A549 (cell line): ENCODE measurements at regions not wholly inside any gene's neighbourhood (a gene's known extent, or its start where the extent isn't known, plus 50 kb on each side); places are given as distances from the start of the nearest gene placed in this dataset.

Experiments used
- ATAC-seq, 2 experiments: fragments of 200-7000 bp in 1 of 2; fragments of >200 bp in 1 of 2; cut with Nextera tagmentation in 1 of 2; cut with Tn5 transposase in 1 of 2; 3 replicates each; pipeline versions ENCODE4 v1.8.0 to v1.9.1; 2018 to 2020; ENCODE audit warnings: mild to moderate bottlenecking in 1 of 2, moderate library complexity in 1 of 2
- CTCF ChIA-PET: fragments of 300-600 bp; sonication (Branson Sonifier 250); formaldehyde crosslinking; extraction: SDS; loops from one replicate; lab custom pipeline; 2021; ENCODE audit warnings: antibody characterized with exemption, inconsistent platforms; lab: Yijun Ruan, JAX
- POLR2A ChIA-PET: fragments of 350-600 bp; formaldehyde crosslinking; extraction: SDS; loops from one replicate; lab custom pipeline; 2021; ENCODE audit warnings: antibody characterized with exemption, inconsistent platforms; lab: Yijun Ruan, JAX
- DNase-seq, 2 experiments: peaks; one replicate each; pipeline versions ENCODE4 v3.0.0 to v3.0.0-alpha.2; 2011 to 2016; ENCODE audit warnings: low read depth in 1 of 2, low spot score in 1 of 2
- FAIRE-seq: peaks from 2 replicates; lab custom pipeline; 2011; peaks lifted over from hg19 to GRCh38; lab: Jason Lieb, UNC
- H3K27ac ChIP-seq, 2 experiments: fragments of >200 bp; sonication (Bioruptor Twin); formaldehyde crosslinking; 3 replicates each; pipeline ENCODE4 v1.5.1; 2016 to 2017
- H3K4me1 ChIP-seq: fragments of >200 bp; sonication (Bioruptor Twin); formaldehyde crosslinking; 3 replicates; pipeline ENCODE4 v1.6.1; 2016
- H3K4me2 ChIP-seq: fragments of >200 bp; sonication (Bioruptor Twin); formaldehyde crosslinking; 3 replicates; pipeline ENCODE4 v1.6.1; 2016
- H3K4me3 ChIP-seq: fragments of >200 bp; sonication (Bioruptor Twin); formaldehyde crosslinking; 3 replicates; pipeline ENCODE4 v1.5.1; 2016
- H3K9me3 ChIP-seq: fragments of >200 bp; sonication (Bioruptor Twin); formaldehyde crosslinking; 3 replicates; pipeline ENCODE4 v1.6.1; 2016
- CBX2 ChIP-seq: fragments of 200-600 bp; sonication (generic); IDR thresholded peaks from 2 replicates; pipeline ENCODE4 v1.6.1; 2016; ENCODE audit warnings: low read depth, mild to moderate bottlenecking, borderline replicate concordance
- CHD4 ChIP-seq: fragments of 200-600 bp; sonication (generic); IDR thresholded peaks from 2 replicates; pipeline ENCODE4 v1.6.1; 2016; ENCODE audit warnings: antibody characterized with exemption, mild to moderate bottlenecking, borderline replicate concordance
- ELK1 ChIP-seq: fragments of 150-350 bp; IDR thresholded peaks from 2 replicates; pipeline ENCODE4 v1.6.1; 2014; ENCODE audit warnings: low read depth, mild to moderate bottlenecking, low read length
- FOSB ChIP-seq: fragments of 250-450 bp; sonication (Bioruptor Pico); IDR thresholded peaks from 2 replicates; pipeline ENCODE4 v1.5.0; 2020; ENCODE audit warnings: mild to moderate bottlenecking, moderate library complexity
- FOXS1 ChIP-seq: fragments of 250-450 bp; sonication (Bioruptor Pico); IDR thresholded peaks from 2 replicates; pipeline ENCODE4 v1.5.0; 2020; ENCODE audit warnings: mild to moderate bottlenecking, moderate library complexity
- GATA3 ChIP-seq: IDR thresholded peaks from 2 replicates; pipeline ENCODE4 v1.6.1; 2012; ENCODE audit warnings: borderline replicate concordance
- HDAC2 ChIP-seq: fragments of 200-600 bp; sonication (generic); IDR thresholded peaks from 2 replicates; pipeline ENCODE4 v1.6.1; 2016
- HEYL ChIP-seq: fragments of 250-450 bp; sonication (Bioruptor Pico); IDR thresholded peaks from 2 replicates; pipeline ENCODE4 v1.8.0; 2021; ENCODE audit warnings: mild to moderate bottlenecking, moderate library complexity
- HOXA7 ChIP-seq: fragments of 250-450 bp; sonication (Bioruptor Pico); IDR thresholded peaks from 2 replicates; pipeline ENCODE4 v1.5.0; 2020; ENCODE audit warnings: mild to moderate bottlenecking, moderate library complexity
- JUN ChIP-seq, 2 experiments: fragments of >200 bp; sonication (Bioruptor Twin); formaldehyde crosslinking; IDR thresholded peaks; 2 replicates in 1 of 2; 3 replicates in 1 of 2; pipeline ENCODE4 v1.6.1; 2016 to 2017
- KDM1A ChIP-seq: fragments of 200-600 bp; sonication (generic); IDR thresholded peaks from 2 replicates; pipeline ENCODE4 v1.6.1; 2016; ENCODE audit warnings: low read depth, mild to moderate bottlenecking
- KDM5A ChIP-seq: fragments of 200-600 bp; sonication (generic); IDR thresholded peaks from 2 replicates; pipeline ENCODE4 v1.6.1; 2016; ENCODE audit warnings: antibody characterized with exemption, mild to moderate bottlenecking
- MYC ChIP-seq: IDR thresholded peaks from 2 replicates; pipeline ENCODE4 v1.6.1; 2012; ENCODE audit warnings: mild to moderate bottlenecking, inconsistent platforms, low read length, improper control_type of control experiment, borderline replicate concordance
- NR3C1 ChIP-seq: fragments of >200 bp; sonication (Bioruptor Twin); formaldehyde crosslinking; IDR thresholded peaks from 3 replicates; pipeline ENCODE4 v1.6.1; 2017
- PBX3 ChIP-seq: IDR thresholded peaks from 2 replicates; pipeline ENCODE4 v1.6.1; 2012
- POLR2A ChIP-seq: IDR thresholded peaks from 2 replicates; pipeline ENCODE4 v1.6.1; 2012; ENCODE audit warnings: mild to moderate bottlenecking, low read length
- RAD21 ChIP-seq, 2 experiments: fragments of >200 bp in 1 of 2; sonication (Bioruptor Twin) in 1 of 2; formaldehyde crosslinking in 1 of 2; IDR thresholded peaks in 1 of 2; conservative IDR thresholded peaks in 1 of 2; 2 replicates in 1 of 2; 3 replicates in 1 of 2; pipeline ENCODE4 v1.6.1; 2012 to 2018; ENCODE audit warnings: inconsistent platforms in 1 of 2
- RARB ChIP-seq: fragments of 250-450 bp; sonication (Bioruptor Pico); IDR thresholded peaks from 2 replicates; pipeline ENCODE4 v1.8.0; 2021; ENCODE audit warnings: mild to moderate bottlenecking, moderate library complexity
- REST ChIP-seq: fragments of 200-600 bp; sonication (generic); IDR thresholded peaks from 2 replicates; pipeline ENCODE4 v1.6.1; 2016; ENCODE audit warnings: antibody characterized with exemption, mild to moderate bottlenecking, moderate library complexity
- RFX5 ChIP-seq: fragments of 450-650 bp; IDR thresholded peaks from 2 replicates; pipeline ENCODE4 v1.7.1; 2014; ENCODE audit warnings: antibody characterized with exemption, mild to moderate bottlenecking, moderate library complexity
- SREBF2 ChIP-seq: fragments of 450-650 bp; IDR thresholded peaks from 2 replicates; pipeline ENCODE4 v1.6.1; 2014; ENCODE audit warnings: mild to moderate bottlenecking, moderate library complexity
- TP53 ChIP-seq: fragments of 250-450 bp; sonication (Bioruptor Pico); IDR thresholded peaks from 2 replicates; pipeline ENCODE4 v1.5.0; 2021; ENCODE audit warnings: mild to moderate bottlenecking, moderate library complexity
- ZFP36 ChIP-seq: fragments of 450-650 bp; IDR thresholded peaks from 2 replicates; pipeline ENCODE4 v1.6.1; 2014; ENCODE audit warnings: borderline replicate concordance; ENCODE audit not compliant: partially characterized antibody
- WGBS: methylation state at CpG from one replicate; pipeline ENCODE4 v1.1.6; 2017; ENCODE audit errors: missing lambda C conversion rate; 5-methylcytosine and 5-hydroxymethylcytosine counted together
- TF ChIP-seq, protein P1 (sequence below): fragments of >200 bp; sonication (Bioruptor Twin); formaldehyde crosslinking; IDR thresholded peaks from 3 replicates; pipeline ENCODE4 v1.5.1; 2016
- TF ChIP-seq, protein P2 (sequence below): fragments of 450-650 bp; IDR thresholded peaks from 2 replicates; pipeline ENCODE4 v1.6.1; 2014; ENCODE audit warnings: antibody characterized with exemption
- TF ChIP-seq, protein P3 (sequence below): IDR thresholded peaks from 2 replicates; pipeline ENCODE4 v1.6.1; 2012; ENCODE audit warnings: low read depth, borderline replicate concordance

DNA sequence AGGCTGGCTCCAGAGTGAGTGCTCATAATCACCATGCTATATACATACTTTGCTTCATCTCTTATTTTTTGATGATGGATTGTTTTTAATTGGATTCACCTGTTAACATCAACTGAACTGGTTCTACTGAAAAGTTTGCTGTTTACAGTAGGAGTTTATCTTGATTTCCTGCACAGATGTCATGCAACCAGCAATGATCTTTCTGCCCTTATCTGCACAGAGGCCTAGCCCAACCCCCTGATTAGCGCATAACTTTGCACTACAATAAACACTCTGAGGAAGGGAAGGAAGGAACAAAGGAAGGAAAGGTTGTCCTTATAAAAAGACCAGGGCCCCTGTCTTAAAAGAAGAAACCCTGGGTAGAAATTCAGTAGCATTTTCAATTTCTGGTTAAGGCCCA lies 152.9 kb downstream of the RGS9 start:
- H3K4me3 ChIP-seq: no peak overlapping the region
- ATAC-seq (no peak), FAIRE-seq (no peak), DNase-seq (no peak)
- H3K27ac ChIP-seq: no peak overlapping the region
- POLR2A ChIA-PET: no interaction called here
- CTCF ChIA-PET: interaction anchor here (1.7 to 6.2 kb wide), 2 partner anchors 58 to 876 kb away, joined by 4 to 101 read pairs; no protein-coding TSS in a partner anchor
- no peak overlapping the region for H3K4me2 ChIP-seq
- TF ChIP-seq TP53 (CRISPR knock-in tag): no peak
- TF ChIP-seq GATA3: no peak
- no peak for TF ChIP-seq KDM1A
- no peak for TF ChIP-seq HEYL (CRISPR knock-in tag)
- no peak for TF ChIP-seq FOSB (CRISPR knock-in tag)
- no peak for TF ChIP-seq RARB (CRISPR knock-in tag)
- no peak for TF ChIP-seq CBX2
- no peak for TF ChIP-seq SREBF2
- TF ChIP-seq, protein P1, sequence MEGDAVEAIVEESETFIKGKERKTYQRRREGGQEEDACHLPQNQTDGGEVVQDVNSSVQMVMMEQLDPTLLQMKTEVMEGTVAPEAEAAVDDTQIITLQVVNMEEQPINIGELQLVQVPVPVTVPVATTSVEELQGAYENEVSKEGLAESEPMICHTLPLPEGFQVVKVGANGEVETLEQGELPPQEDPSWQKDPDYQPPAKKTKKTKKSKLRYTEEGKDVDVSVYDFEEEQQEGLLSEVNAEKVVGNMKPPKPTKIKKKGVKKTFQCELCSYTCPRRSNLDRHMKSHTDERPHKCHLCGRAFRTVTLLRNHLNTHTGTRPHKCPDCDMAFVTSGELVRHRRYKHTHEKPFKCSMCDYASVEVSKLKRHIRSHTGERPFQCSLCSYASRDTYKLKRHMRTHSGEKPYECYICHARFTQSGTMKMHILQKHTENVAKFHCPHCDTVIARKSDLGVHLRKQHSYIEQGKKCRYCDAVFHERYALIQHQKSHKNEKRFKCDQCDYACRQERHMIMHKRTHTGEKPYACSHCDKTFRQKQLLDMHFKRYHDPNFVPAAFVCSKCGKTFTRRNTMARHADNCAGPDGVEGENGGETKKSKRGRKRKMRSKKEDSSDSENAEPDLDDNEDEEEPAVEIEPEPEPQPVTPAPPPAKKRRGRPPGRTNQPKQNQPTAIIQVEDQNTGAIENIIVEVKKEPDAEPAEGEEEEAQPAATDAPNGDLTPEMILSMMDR: no peak
- TF ChIP-seq, protein P2, sequence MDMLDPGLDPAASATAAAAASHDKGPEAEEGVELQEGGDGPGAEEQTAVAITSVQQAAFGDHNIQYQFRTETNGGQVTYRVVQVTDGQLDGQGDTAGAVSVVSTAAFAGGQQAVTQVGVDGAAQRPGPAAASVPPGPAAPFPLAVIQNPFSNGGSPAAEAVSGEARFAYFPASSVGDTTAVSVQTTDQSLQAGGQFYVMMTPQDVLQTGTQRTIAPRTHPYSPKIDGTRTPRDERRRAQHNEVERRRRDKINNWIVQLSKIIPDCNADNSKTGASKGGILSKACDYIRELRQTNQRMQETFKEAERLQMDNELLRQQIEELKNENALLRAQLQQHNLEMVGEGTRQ: no peak
- H3K9me3 ChIP-seq: no peaks in the 10 kb centered on the region
- 90% methylated on average over 1 of the region's 1 CpG for WGBS
- H3K4me1 ChIP-seq: no peaks in the 10 kb centered on the region

- H3K4me3 ChIP-seq: no peak overlapping the region
- no peak overlapping the region for H3K27ac ChIP-seq
- WGBS: 4% methylated on average over 4 of the region's 4 CpGs
- no peaks in the 10 kb centered on the region for H3K4me1 ChIP-seq
- ChIA-PET POLR2A (no interaction called here), CTCF (interaction anchor here (0.6 to 4.6 kb wide), 5 partner anchors 7 to 878 kb away, joined by 3 to 29 read pairs (median 11); no protein-coding TSS in a partner anchor)
- DNase-seq: no peak
- no peaks in the 10 kb centered on the region for H3K9me3 ChIP-seq
- H3K4me2 ChIP-seq: no peak overlapping the region
- ATAC-seq: peak in 1 of 2 experiments; percentile 24; a peak in 1 of 6 replicates
- TF ChIP-seq, protein P3, sequence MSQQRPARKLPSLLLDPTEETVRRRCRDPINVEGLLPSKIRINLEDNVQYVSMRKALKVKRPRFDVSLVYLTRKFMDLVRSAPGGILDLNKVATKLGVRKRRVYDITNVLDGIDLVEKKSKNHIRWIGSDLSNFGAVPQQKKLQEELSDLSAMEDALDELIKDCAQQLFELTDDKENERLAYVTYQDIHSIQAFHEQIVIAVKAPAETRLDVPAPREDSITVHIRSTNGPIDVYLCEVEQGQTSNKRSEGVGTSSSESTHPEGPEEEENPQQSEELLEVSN: no peak
- no peak for TF ChIP-seq HOXA7 (CRISPR knock-in tag)
- TF ChIP-seq ZFP36: no peak
- TF ChIP-seq POLR2A: no peak
- no peak for TF ChIP-seq HDAC2
- TF ChIP-seq CHD4: no peak
- TF ChIP-seq ELK1: no peak
- TF ChIP-seq HEYL (CRISPR knock-in tag): no peak
- TF ChIP-seq CBX2: no peak
- TF ChIP-seq RAD21 (conservative IDR thresholded peaks at IDR 0.05 in 1 of 2, IDR thresholded peaks at IDR 0.05 in 1 of 2): no peak
- TF ChIP-seq FOXS1: no peak
- TF ChIP-seq NR3C1: no peak
- no peak for FAIRE-seq
Measured at GRCh38 chr17:65287040-65287439, 149.9 kb downstream of the RGS9 start.

DNA sequence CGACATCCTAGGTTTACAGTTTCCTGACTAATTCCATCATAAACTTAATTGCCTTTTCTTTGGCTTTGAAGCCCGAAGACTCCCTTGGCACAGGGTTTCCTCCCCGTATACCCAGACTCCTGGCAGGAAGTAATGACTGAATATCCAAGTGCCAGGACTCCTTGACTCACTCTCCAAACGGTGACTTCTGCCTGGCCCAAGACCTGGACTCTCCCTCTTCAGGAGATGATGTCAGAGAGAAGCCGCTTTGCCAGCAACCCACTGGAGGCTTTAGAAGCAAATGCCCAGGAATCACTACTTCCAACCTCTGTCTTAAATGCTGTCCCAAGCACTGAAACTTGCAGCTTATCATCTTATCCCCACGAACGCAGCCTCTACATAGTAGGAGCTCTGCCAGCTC lies 146.5 kb downstream of the RGS9 start:
- ATAC-seq: no peak
- no peak for TF ChIP-seq JUN (IDR thresholded peaks at IDR 0.05)
- no peak for TF ChIP-seq KDM5A
- TF ChIP-seq RARB (CRISPR knock-in tag): no peak
- no peak for TF ChIP-seq MYC
- no peak for TF ChIP-seq PBX3
- no peak for TF ChIP-seq CHD4
- TF ChIP-seq RFX5: no peak
- no peak for TF ChIP-seq REST
- TF ChIP-seq GATA3: no peak
- CTCF ChIA-PET: interaction anchor here (3.4 kb wide), 1 partner anchor 11 kb away, joined by 26 read pairs; no protein-coding TSS in a partner anchor
- Histone ChIP-seq H3K27ac (no peak overlapping the region), H3K4me1 (no peaks in the 10 kb centered on the region), H3K4me2 (no peak overlapping the region), H3K4me3 (no peak overlapping the region), H3K9me3 (no peaks in the 10 kb centered on the region)
- WGBS: 39% methylated on average over 7 of the region's 7 CpGs
- no peak for DNase-seq
- POLR2A ChIA-PET: no interaction called here
- no peak for FAIRE-seq
